ENCODE measurements at regions not wholly inside any gene's neighbourhood (a gene's known extent, or its start where the extent isn't known, plus 50 kb on each side); places are given as distances from the start of the nearest gene placed in this dataset.
"Not testable (repeated sequence)": the region's sequence is repeated elsewhere in the genome, so short reads cannot be mapped to it uniquely, and the experiment has no call there.

DNA sequence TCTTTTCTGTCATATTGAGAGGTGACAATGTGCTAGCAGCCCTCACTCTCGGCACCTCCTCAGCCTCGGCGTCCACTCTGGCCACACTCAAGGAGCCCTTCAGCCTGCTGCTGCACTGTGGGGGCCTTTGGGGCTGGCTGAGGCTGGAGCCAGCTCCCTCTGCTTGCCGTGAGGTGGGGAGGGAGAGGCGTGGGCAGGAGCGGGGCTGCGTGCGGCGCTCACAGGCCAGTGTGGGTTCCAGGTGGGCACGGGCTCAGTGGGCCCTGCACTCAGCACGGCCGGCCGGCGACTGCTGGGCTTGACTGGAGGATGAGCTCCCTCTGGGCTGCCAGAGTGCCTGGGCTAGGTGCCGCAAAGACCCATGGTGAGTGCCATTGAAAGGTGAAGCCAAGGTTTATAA, 669.2 kb upstream of the PABPC5 start:
- H3K9ac ChIP-seq (ENCODE audit: low read length in 3 of 3); H3K9me3 ChIP-seq (ENCODE audit: control insufficient read depth in 2 of 3, insufficient read depth in 1 of 3, low read length in 3 of 3); H3K36me3 ChIP-seq (ENCODE audit: control insufficient read depth in 2 of 3, insufficient read depth in 3 of 3, low read length in 3 of 3); H3K4me1 ChIP-seq (ENCODE audit: control insufficient read depth in 2 of 3, insufficient read depth in 2 of 3, low read depth in 1 of 3, low read length in 3 of 3); H3K27me3 ChIP-seq (ENCODE audit: control insufficient read depth, insufficient read depth, low read length); intact Hi-C loops (cut with DNase I); H3K27ac ChIP-seq (ENCODE audit: low read depth in 2 of 2, low read length in 2 of 2); FAIRE-seq; H3K4me3 ChIP-seq (ENCODE audit: low read length in 3 of 3): not testable (repeated sequence)
- peak in 1 of 5 donors; percentile 47 for DNase-seq

DNA sequence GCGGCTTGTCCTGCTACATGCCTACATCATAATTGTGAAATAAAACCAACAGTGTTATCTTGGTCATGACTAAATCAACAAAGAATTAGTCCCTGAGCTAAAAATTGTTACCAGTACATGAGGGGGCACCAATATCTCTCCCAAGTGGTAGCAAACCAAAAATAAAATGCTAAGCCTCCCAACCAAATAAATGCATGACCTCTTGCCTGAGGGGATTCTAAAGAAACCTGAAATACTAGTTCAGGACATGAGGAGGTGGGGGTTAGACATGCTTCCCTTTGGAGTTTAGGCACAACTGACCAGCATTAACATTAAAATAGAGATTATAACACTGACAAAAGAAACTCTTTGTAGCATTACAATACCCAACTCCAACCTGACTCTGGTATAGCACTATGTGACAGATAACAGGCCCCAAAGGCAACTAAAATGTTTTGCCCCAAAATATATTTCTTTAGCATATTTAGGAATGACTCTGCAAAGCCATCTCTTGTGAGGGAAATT, 654.3 kb upstream of the PABPC5 start:
- H3K27me3 ChIP-seq (ENCODE audit: control insufficient read depth, insufficient read depth, low read length); H3K4me1 ChIP-seq (ENCODE audit: control insufficient read depth in 2 of 3, insufficient read depth in 2 of 3, low read depth in 1 of 3, low read length in 3 of 3); H3K4me3 ChIP-seq (ENCODE audit: low read length in 3 of 3); DNase-seq; H3K27ac ChIP-seq (ENCODE audit: low read depth in 2 of 2, low read length in 2 of 2); FAIRE-seq; H3K9ac ChIP-seq (ENCODE audit: low read length in 3 of 3); intact Hi-C loops (cut with DNase I); H3K9me3 ChIP-seq (ENCODE audit: control insufficient read depth in 2 of 3, insufficient read depth in 1 of 3, low read length in 3 of 3); H3K36me3 ChIP-seq (ENCODE audit: control insufficient read depth in 2 of 3, insufficient read depth in 3 of 3, low read length in 3 of 3): not testable (repeated sequence)

Measured in kidney (tissue), 10 donors.